GM12875 (cell line): ENCODE measurements at regions not wholly inside any gene's neighbourhood (a gene's known extent, or its start where the extent isn't known, plus 50 kb on each side); places are given as distances from the start of the nearest gene placed in this dataset.
"Not testable (repeated sequence)": the region's sequence is repeated elsewhere in the genome, so short reads cannot be mapped to it uniquely, and the experiment has no call there.

Source experiments
- H3K4me3 ChIP-seq: one replicate; pipeline ENCODE4 v1.5.1; 2011; ENCODE audit warnings: low read depth, low read length, control low read depth
- CTCF ChIP-seq: IDR thresholded peaks from 2 replicates; pipeline ENCODE4 v1.5.1; 2011; ENCODE audit warnings: low read depth, mild to moderate bottlenecking, control low read depth, inconsistent platforms, low read length, moderate library complexity, borderline replicate concordance; ENCODE audit not compliant: insufficient read depth

DNA sequence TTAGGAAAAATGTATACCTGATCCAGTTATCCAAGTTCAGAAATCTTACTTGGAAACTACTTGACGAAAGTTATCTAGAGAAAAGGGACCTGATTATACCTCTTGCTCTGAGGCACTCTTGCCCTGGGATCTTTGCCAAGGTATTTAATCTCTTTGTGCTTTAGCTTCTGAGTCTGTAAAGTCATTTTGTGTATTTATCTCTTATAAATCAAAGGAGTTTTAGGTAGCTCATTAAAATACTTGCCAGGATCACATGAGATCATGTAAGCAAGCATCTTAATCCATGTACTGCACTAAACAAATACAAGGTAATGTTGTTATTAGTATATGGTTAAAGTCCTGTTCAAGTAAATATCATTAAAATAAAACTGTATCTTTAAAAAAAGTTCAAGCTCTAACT lies 147.5 kb downstream of the IPO8 start:
- TF ChIP-seq CTCF: no peak
- H3K4me3 ChIP-seq: no peak overlapping the region

DNA sequence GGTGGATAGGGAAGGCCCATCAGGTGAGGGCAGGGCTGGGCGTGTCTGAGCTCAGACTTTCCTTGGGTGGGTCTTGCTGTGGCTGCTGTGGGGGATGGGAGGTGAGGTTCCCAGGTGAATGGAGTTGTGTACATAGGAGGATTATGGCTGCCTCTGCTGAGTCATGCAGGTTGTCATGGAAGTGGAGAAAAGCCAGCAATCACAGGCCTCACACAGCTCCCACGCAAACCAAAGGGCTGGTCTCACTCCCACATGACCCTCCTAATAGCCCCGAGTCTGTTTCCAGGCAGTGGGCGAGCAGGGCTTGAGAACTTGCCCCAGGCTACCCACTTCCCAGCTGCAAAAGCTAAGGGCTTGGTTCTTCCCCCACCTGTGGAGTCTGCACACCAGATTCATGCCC lies 149.5 kb downstream of the IPO8 start:
- no peak for TF ChIP-seq CTCF
- H3K4me3 ChIP-seq: no peak overlapping the region

- not testable (repeated sequence) for H3K4me3 ChIP-seq
These were observed 151.0 kb downstream of the IPO8 start for GRCh38 chr12:30544704-30545103.

- no peak for TF ChIP-seq CTCF
- H3K4me3 ChIP-seq: no peak overlapping the region
These were observed 158.4 kb downstream of the IPO8 start for GRCh38 chr12:30537228-30537627.

- TF ChIP-seq CTCF: no peak
These were observed 162.0 kb downstream of the IPO8 start for GRCh38 chr12:30533558-30534265.

GRCh38 chr12:30531731-30532678 lies 163.7 kb downstream of the IPO8 start:
- no peak overlapping the region for H3K4me3 ChIP-seq
- no peak for TF ChIP-seq CTCF

More at GRCh38 chr12:30533558-30534265, 162.0 kb downstream of the IPO8 start:
- no peak overlapping the region for H3K4me3 ChIP-seq

DNA sequence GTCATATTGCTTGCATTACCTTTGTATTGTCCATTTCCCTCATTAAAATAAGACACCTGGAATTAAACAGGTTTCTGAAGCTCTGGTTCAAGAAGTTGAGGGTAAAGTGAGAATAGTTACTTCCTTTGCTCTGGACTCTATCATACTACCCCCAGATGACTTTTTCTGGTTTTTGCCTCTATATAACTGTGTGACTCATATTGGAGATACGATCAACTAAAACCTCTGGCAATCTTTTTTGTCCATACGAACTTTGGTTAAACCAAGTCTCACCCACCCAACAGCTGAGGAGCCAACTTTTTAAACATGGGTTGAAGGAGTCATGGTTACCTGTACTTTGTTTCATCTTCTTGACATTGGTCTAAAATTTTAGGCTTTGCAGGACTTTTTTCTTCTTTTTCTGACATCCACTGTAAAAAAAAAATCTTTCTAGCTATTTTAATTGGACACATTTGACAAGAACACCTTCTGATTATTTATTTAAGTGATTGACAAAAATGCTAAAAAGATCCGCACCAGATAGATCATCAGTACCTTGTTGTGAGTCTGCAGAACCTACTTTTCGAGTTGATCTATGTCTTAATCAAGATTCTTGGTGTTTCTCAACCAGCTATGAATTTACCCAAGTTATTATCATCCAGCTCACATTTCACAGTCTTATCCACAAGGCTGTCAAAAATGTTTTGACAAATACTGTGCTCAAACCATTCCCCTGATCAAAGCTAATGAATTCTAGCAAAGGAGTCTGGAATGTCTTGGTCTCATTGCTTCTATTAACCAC lies 166.0 kb downstream of the IPO8 start:
- no peak overlapping the region for H3K4me3 ChIP-seq
- no peak for TF ChIP-seq CTCF
